Hypothalamus (tissue), 51 donors: ENCODE measurements at regions not wholly inside any gene's neighbourhood (a gene's known extent, or its start where the extent isn't known, plus 50 kb on each side); places are given as distances from the start of the nearest gene placed in this dataset.

Experiments
- DNase-seq, 51 donors: peaks; one replicate each; lab custom pipeline; 2025; lab: John Stamatoyannopoulos, UW

DNA sequence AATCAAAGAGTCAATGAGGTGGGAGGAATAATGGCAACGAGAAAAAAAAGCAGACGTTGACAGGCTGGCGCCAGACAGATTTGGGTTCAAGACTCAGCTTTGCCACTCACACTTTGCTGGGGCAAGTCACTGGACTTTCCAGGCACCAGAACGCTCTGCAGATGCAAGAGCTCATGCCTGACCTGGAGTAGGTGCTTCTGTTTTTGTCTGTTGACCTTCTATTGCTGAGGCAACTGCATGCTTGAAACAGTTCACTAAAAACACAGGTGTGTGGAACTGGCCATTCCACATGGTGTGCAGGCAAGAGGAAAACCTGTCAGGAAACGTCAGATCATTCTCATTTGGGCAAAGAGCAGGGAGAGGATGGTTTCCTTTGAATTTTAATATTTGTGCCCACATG, 161.2 kb upstream of the SMIM23 start:
- DNase-seq = no peak

DNA sequence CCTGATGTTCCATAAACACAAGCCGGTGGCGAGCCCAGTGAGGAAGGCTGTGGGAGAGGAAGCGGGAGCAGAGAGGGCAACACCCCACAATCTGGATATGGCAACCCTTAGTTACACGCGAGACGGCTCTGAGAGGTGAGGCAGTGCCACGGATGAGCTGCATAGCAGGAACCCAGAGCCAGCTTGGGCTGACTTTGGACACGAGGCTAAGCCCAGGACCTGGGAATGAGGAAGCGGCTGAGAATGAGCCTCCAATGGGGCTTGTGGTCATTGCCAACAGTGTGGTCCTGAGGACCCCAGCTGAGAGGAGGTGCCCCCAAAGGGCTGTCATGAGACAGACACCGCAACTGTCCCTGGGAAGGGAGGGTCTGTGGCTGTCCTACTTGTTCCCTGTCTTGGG, 160.0 kb upstream of the SMIM23 start:
- DNase-seq = no peak

DNA sequence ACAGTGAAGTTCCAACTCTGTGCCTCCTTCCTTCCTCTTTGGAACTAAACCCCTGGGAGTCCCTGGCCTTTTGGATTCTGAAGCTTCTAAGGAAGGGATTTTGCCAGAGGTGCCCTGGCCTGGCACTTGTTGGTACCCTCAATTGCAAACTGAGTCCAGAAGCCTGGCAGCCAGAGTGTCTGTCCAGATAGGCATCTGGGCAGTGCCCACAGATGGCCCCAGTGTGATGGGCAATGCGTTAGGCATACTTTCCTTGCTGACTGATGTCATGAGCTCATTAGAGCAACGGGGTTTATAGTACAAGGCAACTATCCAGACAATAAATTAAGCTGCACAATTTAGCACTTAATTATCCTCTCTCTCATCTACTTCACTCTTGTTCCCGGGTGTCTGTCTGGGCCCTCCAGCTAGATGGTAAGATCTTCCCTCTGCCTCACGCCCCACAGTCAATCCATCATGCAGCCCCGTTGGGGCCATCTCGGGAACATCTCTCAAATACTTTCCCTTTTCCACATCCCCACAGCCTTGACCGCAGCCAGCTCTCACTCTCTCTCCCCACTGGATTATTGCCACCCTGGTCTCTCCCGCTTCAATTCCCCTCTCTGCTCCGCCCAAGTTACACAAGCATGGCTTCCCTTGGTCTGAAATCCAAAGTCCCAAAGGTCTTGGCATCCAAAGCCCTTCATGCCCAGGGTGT, 157.5 kb upstream of the SMIM23 start:
- no peak for DNase-seq

DNA sequence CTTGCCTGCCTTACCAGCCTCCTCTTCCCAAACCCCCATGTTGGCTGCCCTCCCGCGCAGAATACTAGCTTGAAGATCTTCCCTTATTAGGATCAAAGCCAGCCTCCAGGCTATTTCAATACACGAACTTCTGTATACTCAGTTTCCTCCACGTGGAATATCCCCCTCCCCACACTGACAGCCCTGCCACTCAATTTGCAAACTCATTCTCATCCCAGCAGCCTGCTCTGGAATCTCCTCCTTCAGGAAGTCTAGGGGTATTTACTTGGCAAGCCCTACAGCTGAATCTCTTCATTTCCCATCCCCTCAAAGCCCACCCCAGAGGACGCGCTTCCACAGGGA, 157.0 kb upstream of the SMIM23 start:
- DNase-seq = no peak

DNA sequence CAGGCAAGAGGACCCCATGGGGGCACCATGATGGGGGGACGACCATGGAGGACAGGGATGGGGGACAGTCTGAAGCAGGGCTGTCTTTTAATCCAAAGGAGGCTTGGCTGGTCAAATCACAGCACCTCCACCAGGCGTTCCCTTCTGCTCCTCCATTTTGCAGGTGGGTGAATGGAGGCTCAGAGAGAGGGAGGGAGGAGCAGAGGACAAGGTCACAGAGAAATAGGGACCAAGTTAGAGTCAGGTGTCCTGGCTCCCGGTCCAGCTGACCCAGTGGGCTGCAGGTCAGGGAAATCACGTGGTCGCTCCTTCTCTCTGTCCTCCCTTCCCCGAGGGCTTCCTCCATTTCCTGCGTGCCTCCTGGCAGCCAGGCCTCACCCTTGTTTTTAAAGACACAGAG, 156.4 kb upstream of the SMIM23 start:
- DNase-seq = no peak

DNA sequence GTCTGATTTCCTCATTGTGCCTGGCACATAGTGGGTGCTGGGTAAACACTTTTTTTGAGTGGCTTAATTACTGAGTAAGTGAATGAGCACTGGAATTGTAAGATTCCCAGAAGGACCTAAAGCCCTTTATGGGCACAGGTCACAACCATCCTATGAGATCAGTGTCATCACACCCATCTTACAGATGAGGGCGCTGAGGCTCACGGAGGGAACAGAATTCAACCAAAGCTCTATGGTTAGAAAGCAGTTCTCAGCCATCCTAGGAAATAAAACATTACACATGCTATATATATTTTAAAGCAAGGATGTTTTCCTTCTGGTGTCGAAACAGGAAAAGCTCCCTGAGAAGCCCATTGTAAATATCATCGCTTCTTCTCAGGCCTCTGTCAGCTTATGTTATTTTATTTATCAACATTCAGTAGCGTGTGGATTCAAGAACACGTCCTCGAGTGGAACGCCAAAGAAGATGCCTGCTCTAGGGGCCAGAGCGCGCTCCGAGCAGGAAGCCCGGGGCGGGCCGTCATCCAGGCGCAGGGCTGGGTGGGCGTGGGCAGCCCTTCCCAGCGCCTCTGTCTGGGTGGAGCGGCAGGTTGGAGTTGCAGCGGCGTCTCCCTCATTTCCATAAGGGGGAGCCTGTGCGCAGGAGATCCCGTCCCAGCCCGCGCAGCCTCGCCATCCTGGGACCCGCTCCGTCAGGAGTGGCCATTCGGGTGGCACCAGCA, 155.8 kb upstream of the SMIM23 start:
- peak in 2 of 51 donors; percentile 6 to 29 for DNase-seq

DNA sequence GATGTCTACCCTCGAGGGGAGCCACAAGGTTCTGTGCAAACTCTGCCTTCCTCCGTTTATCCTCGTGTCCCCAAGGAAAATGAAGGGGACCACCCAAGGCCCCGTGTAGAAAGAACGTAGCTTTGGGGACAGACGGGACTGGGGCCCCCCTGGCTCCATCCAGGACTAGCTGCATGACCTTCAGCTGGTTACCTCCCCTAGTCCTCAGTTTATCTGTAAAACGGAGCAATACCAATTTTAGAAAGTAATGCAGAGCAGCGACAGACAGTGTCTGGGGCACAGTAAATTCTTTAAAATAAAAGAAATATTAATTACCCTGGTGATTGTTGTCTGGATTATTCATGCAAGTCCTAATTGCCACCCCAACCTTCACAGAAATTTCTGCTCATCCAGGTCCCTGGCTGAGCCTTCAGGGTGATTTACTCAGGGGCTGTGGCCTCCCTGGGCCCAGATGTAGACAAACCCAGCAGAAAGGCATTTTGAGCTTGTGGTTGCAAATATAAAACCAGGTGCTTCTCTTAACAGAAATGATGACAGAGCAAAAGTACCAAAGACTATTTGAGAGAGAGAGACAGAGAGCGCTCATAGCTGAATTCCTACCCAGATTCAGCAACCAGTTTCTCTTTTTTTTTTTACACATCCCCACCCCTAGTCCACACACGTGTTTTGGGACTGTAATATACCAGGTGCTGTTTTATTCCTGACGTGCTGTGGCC, 155.1 kb upstream of the SMIM23 start:
- DNase-seq = no peak

DNA sequence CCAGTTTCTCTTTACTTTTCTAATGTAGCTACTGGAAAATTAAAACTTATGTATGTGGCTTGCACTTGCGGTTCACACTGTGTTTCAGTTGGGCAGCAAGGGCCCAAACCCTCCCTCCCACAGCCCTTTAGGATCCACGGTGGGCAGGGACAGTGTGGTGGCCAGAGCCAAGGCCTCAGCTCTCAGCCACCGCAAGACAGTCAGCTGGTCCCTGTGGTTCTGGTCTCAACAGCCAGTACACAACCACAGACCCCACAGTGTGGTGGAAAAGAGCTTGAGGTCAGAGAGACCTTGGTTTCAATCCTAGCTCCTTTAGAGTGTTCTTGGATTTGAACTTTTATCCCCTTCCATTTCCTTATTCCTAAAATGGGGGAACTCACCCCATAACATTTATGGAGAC, 153.0 kb upstream of the SMIM23 start:
- no peak for DNase-seq

DNA sequence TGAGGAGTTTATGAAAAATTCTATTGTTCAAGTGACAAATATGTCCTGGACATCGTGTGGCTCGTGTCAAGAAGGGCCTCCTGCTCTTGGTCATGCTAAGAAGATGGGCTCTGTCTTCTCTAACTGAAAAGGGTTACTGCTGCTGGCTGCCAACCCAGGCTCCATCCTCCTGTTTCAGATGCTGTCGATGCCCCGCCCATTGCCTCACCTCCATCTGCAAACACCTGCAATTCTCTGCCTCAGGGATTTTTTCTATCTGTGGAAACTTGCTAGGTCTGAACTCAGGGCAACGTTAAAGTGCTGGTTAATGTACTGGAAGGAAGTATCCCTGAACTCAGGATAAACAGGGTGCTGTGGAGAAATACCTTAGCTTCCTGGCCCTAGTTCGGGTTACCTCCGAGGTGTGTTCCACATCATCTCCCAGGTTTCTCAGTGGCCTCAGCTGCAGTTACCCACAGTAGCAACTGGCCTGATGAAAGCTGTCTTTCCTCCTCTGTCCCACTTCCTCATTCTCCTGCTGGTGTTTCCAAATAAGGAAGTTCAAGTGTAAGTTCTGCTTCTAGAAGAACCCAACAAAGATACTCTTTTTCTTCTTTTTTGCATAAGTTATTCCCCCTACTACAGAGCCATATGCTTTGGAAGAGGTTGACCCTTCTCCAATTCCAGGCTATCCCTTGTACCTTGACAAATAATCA, 151.7 kb upstream of the SMIM23 start:
- no peak for DNase-seq

DNA sequence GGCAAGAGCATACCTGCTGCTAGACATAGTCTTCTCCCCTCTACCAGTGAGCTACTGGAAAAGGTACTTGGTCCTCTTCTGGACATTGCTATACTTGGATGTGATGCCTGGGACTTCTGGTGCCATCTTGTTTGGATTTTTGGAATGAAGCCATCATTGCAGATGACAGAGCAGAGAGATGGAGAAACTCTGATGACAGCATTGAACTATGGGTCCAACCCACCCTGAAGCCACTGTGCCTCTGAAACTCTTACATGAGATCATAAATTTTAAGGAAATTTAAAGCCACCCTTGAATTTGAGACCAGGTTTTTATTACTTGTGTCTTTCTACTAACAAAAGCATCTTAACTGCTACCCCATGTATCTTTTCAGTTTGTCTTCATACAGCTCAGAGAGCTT, 151.1 kb upstream of the SMIM23 start:
- no peak for DNase-seq

DNA sequence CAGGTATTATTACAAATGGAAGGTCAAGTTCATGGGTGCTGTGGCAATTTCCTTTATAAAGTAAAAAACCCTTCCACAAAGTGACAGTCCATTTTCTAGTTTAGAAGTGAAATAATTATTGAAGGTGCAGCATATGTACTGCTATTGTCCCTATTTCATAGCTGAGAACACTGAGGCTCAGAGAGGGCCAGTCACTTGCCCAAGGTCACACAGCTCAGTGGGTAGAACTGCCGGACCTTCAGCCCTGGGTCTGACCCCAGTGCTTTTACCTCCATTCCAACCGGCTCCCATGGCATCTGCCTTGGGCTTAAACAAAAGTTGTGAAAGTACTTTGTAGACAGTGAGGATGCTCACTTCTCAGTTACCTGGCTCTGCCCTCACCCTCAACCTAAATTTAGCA, 150.6 kb upstream of the SMIM23 start:
- no peak for DNase-seq

DNA sequence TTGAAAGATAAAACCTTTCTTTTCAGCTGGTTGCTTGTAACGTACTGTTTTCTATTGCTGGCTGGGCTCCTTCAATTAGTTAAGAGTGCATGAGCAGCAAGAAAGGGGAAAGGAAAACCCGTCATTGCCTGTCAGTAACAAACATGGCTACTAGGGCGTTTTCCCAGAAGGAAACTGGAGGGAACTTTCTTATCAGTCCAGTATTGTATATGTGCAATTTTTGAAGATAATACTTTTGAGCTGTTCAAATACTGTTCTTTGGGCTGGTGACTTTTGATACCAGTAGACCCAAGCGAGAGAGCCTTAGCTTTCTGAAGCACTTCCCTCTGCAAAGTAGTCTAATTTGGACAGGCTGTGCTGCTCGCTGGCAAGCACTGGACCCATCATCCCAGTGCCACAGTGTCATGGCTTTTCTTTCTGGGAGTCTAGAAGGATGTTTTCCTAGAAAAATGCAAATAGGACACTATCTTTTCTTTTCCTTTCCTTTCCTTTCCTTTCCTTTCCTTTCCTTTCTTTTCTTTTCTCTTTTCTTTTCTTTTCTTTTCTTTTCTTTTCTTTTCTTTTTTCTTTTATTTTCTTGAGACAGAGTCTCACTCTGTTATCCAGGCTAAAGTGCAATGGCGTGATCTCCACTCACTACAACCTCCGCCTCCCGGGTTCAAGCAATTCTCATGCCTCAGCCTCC, 149.9 kb upstream of the SMIM23 start:
- DNase-seq = no peak

DNA sequence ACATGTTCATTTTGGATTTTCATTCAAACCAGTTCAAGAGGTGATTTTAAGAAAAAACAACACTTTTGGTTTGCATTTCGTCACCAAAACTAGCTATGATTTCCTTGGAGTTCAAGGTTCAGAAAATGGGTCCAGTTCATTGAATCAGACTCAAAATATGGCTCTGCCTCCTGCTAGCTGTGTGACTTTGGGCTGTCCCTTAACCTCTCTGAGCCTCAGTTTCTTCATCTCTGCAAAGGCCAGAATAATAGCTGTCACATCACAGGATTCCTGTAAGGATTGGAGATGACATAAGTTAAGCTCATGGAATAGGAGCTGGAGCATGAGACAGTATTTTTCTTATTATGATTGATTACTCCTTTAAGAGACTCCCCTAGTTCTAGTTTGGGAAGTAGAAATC, 147.8 kb upstream of the SMIM23 start:
- no peak for DNase-seq

DNA sequence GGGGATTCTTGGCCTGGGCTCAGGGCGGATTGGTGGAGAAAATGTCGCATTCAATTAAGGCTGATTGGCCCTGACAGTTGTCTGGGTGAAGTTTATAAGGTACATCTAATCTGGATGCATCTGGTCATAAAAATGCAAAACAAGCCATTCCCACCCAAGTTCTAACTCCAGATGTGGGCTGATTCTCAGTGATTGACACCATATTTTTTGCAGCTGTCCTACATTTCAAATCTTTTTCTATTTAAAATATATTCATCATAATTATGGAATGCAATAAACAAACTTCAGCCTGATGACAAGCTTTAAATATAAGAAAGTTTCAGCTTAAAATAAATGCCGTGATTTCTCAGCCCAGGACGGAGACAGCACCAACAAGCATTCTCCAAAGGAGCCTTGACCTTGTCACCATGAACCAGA, 146.4 kb upstream of the SMIM23 start:
- no peak for DNase-seq

DNA sequence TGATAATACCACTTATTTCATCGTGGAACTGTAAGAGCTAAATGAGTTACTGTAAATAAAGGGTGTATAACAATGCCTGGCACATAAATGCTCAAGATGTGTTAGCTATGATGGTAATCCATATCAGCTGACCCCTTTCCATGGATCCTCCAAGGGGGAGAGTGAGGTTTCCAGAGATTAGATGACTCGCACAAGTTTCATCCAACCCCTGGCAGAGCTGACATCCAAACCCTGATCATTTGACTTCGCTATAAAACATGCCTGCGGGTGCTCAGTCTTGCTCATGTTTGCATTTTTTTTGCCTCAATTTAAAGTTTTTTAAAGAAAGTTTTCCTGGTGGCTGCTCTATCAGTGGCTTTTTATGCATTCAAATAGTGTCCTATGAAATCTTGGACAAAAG, 145.7 kb upstream of the SMIM23 start:
- DNase-seq = no peak

DNA sequence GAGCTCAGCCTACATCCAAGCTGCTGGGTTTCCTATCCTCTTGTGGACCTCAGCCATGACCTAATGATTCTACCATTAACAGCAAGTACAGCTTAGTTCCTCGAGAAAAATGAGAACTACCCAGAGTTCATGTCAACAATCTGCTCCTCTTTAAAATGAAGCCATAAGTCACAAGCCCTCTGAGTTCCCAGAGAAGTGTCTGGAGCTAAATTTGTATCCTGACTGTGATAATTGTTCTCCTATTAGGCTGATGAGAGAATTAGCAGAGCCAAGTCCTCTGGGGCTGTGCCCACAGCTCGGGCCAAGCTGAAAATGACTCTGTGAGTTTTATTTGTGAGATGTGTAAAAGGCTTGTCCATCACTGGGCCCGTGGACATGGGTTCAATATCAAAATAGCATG, 145.1 kb upstream of the SMIM23 start:
- DNase-seq = peak in 2 of 51 donors; percentile 2 to 3

DNA sequence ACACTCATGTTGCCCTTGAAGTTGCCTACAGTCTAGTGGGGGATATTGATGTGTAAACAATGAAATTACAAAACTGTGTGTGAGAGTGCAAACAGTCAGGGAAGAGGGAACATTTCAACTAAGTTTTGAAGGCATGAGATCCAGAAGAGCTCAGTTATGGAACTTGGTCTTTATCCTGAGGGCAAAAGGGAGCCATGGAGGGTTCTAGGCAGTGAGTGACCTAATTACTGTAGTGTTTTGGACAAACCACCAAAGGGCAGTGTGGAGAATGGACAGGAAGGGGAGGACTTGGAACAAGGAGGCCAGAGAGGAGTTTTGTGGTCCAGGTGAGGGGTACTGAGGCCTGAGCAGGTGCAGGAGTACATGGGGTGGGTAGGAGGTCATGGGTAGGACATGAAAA, 143.7 kb upstream of the SMIM23 start:
- DNase-seq = no peak

DNA sequence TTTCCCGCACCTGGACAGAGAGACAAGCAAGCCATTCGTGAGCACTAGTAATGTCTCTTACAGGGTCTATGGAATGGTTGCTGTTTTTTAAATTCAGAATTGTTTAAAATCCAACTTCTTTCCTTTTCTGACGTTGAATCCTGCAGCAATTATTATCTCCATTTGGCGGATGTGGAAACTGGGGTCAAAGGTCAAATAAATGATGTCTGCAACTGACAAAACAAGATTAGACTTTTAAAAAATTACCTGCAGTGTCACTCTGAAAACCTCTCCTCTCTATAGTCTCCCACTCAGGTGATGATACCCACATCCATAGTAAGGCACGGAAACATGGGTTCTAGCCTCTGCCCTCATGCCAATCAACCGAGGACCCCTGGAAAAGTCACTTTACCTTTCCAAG, 142.7 kb upstream of the SMIM23 start:
- no peak for DNase-seq

DNA sequence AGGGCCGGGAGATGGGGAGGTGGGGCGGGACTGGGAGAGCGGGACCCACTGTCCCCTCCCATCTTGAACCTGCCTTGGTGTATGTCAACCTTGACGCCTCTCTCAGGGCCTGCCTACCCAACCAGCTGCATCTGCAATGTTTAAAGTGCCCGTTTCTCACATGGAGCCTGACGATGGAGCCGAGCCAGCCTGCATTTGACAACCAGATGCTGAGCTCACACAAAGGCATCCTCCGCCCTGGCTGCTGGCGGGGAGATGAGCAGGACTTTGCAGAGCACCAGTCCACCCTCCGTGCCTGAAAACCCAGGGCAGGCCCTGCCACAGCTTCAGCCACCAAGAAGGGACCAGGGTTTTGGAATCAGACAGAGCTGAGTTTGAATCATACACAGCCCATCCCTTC, 141.1 kb upstream of the SMIM23 start:
- peak in 1 of 51 donors; percentile 49 for DNase-seq

DNA sequence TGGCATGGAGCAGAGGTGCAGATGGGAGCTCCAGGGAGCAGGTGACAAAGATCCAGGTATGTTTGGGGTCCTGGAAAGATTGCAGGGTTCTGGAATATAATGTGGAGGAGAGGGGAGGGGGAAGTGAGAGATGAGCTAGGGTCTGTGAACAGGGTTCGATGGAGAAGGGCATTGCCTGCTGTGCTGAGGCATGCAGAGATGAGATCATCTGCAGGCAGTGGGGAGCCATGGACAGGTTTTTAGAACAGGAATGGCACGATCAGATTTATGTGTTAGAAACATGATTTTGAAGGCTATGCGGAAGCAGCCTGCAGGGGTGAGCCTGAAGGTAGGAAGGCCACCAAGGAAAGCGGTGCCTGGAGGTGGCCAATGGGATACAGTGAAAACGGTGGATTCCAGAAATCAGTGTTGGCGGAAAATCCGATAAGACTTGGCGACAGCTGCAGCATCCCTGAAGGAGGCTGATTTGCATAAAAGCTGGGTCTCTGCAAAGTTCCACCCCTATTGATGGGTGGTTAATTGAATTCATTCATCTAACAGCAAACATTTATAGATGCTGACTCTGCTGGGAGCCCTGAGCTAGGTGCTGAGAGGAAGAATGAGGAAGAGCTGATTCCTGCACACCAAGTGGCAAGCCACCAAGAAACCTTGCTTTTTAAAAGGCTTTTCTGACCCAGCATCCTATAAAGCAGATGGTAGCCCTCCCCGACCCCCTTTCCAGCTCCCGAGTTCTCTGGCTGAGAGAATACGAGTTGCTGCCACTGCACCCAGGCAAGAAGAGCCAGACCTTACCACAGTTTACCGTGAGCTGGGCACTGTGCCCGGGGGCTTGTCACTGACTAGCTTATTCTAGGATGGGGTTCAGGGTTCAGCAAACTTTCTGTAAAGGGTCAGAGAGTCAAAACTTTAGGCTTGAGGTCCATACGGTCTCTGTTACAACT, 139.2 kb upstream of the SMIM23 start:
- DNase-seq = no peak
